Omental fat pad (tissue), 3 donors: ENCODE measurements at regions not wholly inside any gene's neighbourhood (a gene's known extent, or its start where the extent isn't known, plus 50 kb on each side); places are given as distances from the start of the nearest gene placed in this dataset.

Source experiments
- ATAC-seq: fragments of 150-250 bp; one replicate; pipeline ENCODE4 v1.9.1; 2016; ENCODE audit warnings: mild to moderate bottlenecking, moderate library complexity; ENCODE audit not compliant: low FRiP score
- DNase-seq: peaks from one replicate; pipeline ENCODE4 v3.0.0-alpha.2; 2019; ENCODE audit warnings: low spot score
- CTCF ChIP-seq, 3 donors: fragments of 450-650 bp; IDR thresholded peaks; one replicate each; pipeline ENCODE4 v1.5.1; 2016 to 2017; ENCODE audit warnings: antibody characterized with exemption in 3 of 3, mild to moderate bottlenecking in 3 of 3, moderate library complexity in 2 of 3

- DNase-seq (no peak), ATAC-seq (no peak)
- no peak for TF ChIP-seq CTCF (IDR thresholded peaks at IDR 0.05)
Observed at GRCh38 chr18:45316127-45316526, 299.1 kb upstream of the SLC14A2 start.

DNA sequence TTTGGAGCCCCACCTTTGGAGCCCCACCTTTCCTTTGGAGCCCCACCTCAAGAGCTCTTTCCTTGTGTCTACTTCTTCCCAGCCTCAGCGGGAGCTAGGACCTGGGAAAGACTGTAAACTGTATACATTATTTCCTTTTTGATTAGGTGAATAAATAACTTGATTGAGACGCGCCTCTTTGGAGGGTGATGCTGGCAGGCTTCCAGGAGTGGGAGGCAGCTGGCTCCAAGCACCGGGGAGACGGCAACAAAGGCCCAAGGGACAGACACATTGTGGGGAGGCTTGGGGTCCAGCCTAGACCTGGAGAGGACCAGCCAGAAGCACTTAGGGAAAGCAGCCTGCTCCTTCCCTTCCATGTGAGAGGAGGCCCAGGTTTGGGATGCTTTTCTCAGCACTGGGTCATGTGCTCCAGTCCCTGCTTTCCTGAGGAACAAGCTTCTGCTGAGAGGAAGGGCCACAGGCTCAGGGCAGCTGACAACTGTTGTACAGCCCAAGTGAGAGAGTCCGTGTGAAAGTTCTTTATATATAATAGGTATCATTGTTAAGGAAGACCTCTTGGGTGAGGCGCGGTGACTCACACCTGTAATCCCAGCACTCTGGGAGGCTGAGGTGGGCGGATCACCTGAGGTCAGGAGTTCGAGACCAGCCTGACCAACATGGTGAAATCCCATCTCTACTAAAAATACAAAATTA is 297.2 kb upstream of the SLC14A2 start:
- no peak for ATAC-seq
- no peak for DNase-seq
- TF ChIP-seq CTCF (IDR thresholded peaks at IDR 0.05) = no peak

DNA sequence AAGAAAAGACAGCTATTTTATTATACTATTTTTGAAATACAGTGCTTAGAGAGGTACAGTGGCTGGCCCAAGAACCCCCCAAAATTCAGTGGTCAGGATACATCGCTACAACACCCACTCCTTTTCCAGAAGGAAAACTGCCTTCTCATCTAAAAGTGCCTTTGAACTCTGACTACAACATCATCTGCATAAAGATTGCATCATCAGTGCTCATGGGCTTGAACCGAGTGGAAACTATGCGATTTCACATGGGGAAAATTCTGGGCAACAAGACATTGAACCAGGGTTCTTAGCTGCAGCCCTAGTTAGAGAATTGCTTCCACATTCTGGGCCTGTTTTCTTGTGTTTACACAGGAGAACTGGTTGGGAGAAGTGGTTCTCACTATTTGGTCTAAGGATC is 294.6 kb upstream of the SLC14A2 start:
- DNase-seq (no peak), ATAC-seq (no peak)
- no peak for TF ChIP-seq CTCF (IDR thresholded peaks at IDR 0.05)

- ATAC-seq = no peak
Observed at GRCh38 chr18:45321520-45321919, 293.8 kb upstream of the SLC14A2 start.

GRCh38 chr18:45322343-45322742 is 292.9 kb upstream of the SLC14A2 start:
- DNase-seq (no peak), ATAC-seq (no peak)
- TF ChIP-seq CTCF (IDR thresholded peaks at IDR 0.05) = no peak

More at GRCh38 chr18:45321520-45321919, 293.8 kb upstream of the SLC14A2 start:
- no peak for DNase-seq
- TF ChIP-seq CTCF (IDR thresholded peaks at IDR 0.05) = no peak

- no peak for TF ChIP-seq CTCF (IDR thresholded peaks at IDR 0.05)
- ATAC-seq (no peak), DNase-seq (no peak)
Observed at GRCh38 chr18:45324101-45324494, 291.2 kb upstream of the SLC14A2 start.

DNA sequence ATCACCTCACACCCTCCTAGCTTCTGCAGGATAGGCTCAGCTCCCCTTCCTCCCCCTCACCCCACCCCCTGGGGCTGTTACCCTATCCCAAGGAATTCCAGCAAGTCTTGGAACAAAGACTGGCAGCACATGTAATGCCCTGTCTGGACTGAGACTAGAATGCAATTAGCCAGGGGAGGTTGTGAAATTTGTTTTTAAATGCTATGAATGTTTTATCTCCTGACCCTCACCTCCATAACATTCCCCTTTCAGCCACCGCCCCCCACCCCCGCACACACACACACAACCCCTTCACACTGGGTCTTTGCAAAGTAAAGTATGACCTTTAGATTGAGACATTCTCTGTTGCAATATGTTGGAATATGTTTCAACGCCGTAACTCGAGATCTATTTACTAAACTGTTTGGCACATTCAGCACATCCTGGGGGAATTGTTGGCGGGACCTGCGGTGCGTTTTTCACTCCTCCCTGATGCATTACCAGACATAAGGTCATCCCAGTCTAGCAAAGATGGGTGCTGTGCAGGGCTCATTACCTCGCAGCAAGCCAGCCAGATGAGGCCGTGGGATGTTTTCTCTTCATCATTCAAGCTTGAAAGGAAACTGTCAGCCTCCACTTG is 290.7 kb upstream of the SLC14A2 start:
- TF ChIP-seq CTCF (IDR thresholded peaks at IDR 0.05) = no peak
- DNase-seq (peak; percentile 57), ATAC-seq (peak; percentile 93)
